ENCODE measurements at regions not wholly inside any gene's neighbourhood (a gene's known extent, or its start where the extent isn't known, plus 50 kb on each side); places are given as distances from the start of the nearest gene placed in this dataset.

DNA sequence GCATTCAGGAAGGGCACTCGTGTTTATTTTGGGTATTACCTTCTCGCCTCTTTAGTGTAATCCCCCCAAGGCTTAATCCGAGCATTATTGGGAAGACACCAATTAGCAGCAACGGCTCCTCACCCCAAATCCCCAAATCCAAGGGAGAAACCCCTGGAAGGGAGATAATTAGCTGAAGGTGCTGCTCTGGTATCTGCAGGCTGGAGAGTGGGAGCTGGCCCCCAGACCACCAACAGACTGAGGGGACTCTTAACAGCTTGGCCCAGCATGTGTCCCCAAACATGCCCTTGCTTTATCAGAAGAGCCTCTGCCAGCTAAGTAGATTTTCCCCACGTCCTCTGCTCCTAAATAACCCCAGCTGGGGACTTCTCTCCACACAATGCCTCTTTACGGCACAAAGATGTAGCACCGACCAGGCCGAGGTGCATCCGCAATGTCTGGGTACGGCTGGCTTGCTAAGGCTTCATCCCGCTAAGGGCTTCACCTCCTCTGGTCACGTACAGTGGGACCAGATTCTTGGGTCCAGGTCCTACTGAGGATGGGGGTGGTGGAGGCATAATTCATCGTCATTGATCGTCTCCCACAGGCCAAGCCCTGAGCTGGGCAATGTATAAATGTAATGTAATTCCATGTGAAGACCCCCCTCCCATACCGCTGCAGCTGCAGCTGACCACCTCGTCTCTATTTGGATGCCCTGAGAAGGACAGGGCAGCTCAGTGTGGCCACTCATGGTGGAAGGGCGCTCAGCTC is 123.7 kb upstream of the GSC start:
- TF ChIP-seq CTCF (IDR thresholded peaks at IDR 0.05; ENCODE audit: poor library complexity), result no peak
- TF ChIP-seq EZH2phosphoT487 (IDR thresholded peaks at IDR 0.05; ENCODE audit: low read depth, severe bottlenecking, unreplicated experiment), result no peak
- TF ChIP-seq EZH2 (IDR thresholded peaks at IDR 0.05; ENCODE audit: borderline replicate concordance), result no peak
